NCI-H524 treated with DMSO at 0.1 percent for 48 hours (cell line): ENCODE measurements at regions not wholly inside any gene's neighbourhood (a gene's known extent, or its start where the extent isn't known, plus 50 kb on each side); places are given as distances from the start of the nearest gene placed in this dataset.

Source experiments
- DNase-seq: peaks from one replicate; lab custom pipeline; 2025; lab: John Stamatoyannopoulos, UW

GRCh38 chr3:31004025-31004678 is 109.7 kb upstream of the GADL1 start:
- no peak for DNase-seq

- DNase-seq, result no peak
Measured at GRCh38 chr3:31008994-31009393, 114.5 kb upstream of the GADL1 start.

GRCh38 chr3:31009881-31010280 is 115.4 kb upstream of the GADL1 start:
- DNase-seq, result peak; percentile 36

- no peak for DNase-seq
Measured at GRCh38 chr3:31010491-31010890, 116.0 kb upstream of the GADL1 start.

GRCh38 chr3:31011380-31011779 is 116.9 kb upstream of the GADL1 start:
- DNase-seq, result no peak

GRCh38 chr3:31013090-31013489 is 118.6 kb upstream of the GADL1 start:
- no peak for DNase-seq

- no peak for DNase-seq
Measured at GRCh38 chr3:31013843-31014242, 119.4 kb upstream of the GADL1 start.

- no peak for DNase-seq
Measured at GRCh38 chr3:31014317-31015040, 120.0 kb upstream of the GADL1 start.

GRCh38 chr3:31016196-31016595 is 121.7 kb upstream of the GADL1 start:
- DNase-seq, result no peak

- no peak for DNase-seq
Measured at GRCh38 chr3:31022716-31023115, 128.3 kb upstream of the GADL1 start.

GRCh38 chr3:31025541-31025940 is 131.1 kb upstream of the GADL1 start:
- no peak for DNase-seq

GRCh38 chr3:31027191-31027761 is 132.8 kb upstream of the GADL1 start:
- DNase-seq, result no peak

GRCh38 chr3:31027914-31028313 is 133.5 kb upstream of the GADL1 start:
- DNase-seq, result no peak

GRCh38 chr3:31028766-31029165 is 134.3 kb upstream of the GADL1 start:
- DNase-seq, result no peak

- DNase-seq, result no peak
Measured at GRCh38 chr3:31029706-31030105, 135.2 kb upstream of the GADL1 start.

- no peak for DNase-seq
Measured at GRCh38 chr3:31035681-31036080, 141.2 kb upstream of the GADL1 start.

- no peak for DNase-seq
Measured at GRCh38 chr3:31038086-31038739, 143.8 kb upstream of the GADL1 start.

- DNase-seq, result no peak
Measured at GRCh38 chr3:31039145-31039544, 144.7 kb upstream of the GADL1 start.

GRCh38 chr3:31041161-31041978 is 146.9 kb upstream of the GADL1 start:
- DNase-seq, result no peak

GRCh38 chr3:31043184-31043819 is 148.8 kb upstream of the GADL1 start:
- DNase-seq, result no peak

- no peak for DNase-seq
Measured at GRCh38 chr3:31047673-31048072, 153.2 kb upstream of the GADL1 start.

- DNase-seq, result no peak
Measured at GRCh38 chr3:31048143-31048542, 153.7 kb upstream of the GADL1 start.
